ENCODE measurements at regions not wholly inside any gene's neighbourhood (a gene's known extent, or its start where the extent isn't known, plus 50 kb on each side); places are given as distances from the start of the nearest gene placed in this dataset.

- TF ChIP-seq UBTF (CRISPR knock-in tag; IDR thresholded peaks at IDR 0.05) (no peak), ZNF101 (CRISPR knock-in tag; IDR thresholded peaks at IDR 0.05; ENCODE audit: borderline replicate concordance, low read depth) (no peak), ZNF567 (CRISPR knock-in tag; IDR thresholded peaks at IDR 0.05; ENCODE audit: borderline replicate concordance) (no peak), GATAD1 (CRISPR knock-in tag; IDR thresholded peaks at IDR 0.05) (no peak), MIER3 (CRISPR knock-in tag; IDR thresholded peaks at IDR 0.05; ENCODE audit: borderline replicate concordance) (no peak), ZC3H4 (CRISPR knock-in tag; IDR thresholded peaks at IDR 0.05; ENCODE audit: borderline replicate concordance) (no peak), ZNF577 (CRISPR knock-in tag; IDR thresholded peaks at IDR 0.05; ENCODE audit: borderline replicate concordance, low read depth) (no peak), NFIC (IDR thresholded peaks at IDR 0.05; ENCODE audit: low read length) (no peak), CREBL2 (CRISPR knock-in tag; IDR thresholded peaks at IDR 0.05; ENCODE audit: borderline replicate concordance) (no peak)
These were observed 487.9 kb upstream of the NR2F2 start (continued) for GRCh38 chr15:95842576-95842975.

GRCh38 chr15:95843241-95843910 is 487.1 kb upstream of the NR2F2 start:
- H3K79me2 ChIP-seq (ENCODE audit: insufficient read depth, low read length) = no peaks in the 10 kb centered on the region
- WGBS (ENCODE audit: low lambda C conversion rate) = 15% methylated on average over 4 of the region's 5 CpGs
- no peak for FAIRE-seq
- no peaks in the 10 kb centered on the region for H3K36me3 ChIP-seq (replicated peaks in 1 of 2; ENCODE audit: control insufficient read depth in 1 of 2, insufficient read depth in 2 of 2, low read length in 2 of 2)
- no peaks in the 10 kb centered on the region for H4K20me1 ChIP-seq (ENCODE audit: insufficient read depth, low read length)
- ATAC-seq = no peak
- no peak overlapping the region for H3K27ac ChIP-seq (ENCODE audit: extremely low read length, insufficient read depth, low read length)
- H3K9me3 ChIP-seq (ENCODE audit: low read length) = no peaks in the 10 kb centered on the region
- POLR2A ChIA-PET = no interaction called here
- H2AFZ ChIP-seq (ENCODE audit: low read length) = no peak overlapping the region
- no TSS peak for BruUV-seq (replicated peaks)
- CTCF ChIA-PET (ENCODE audit: low intra/inter-chr PET ratio, low total read pairs) = no interaction called here
- no peaks in the 10 kb centered on the region for H3K27me3 ChIP-seq (ENCODE audit: control insufficient read depth in 1 of 2, insufficient read depth in 2 of 2, low read length in 2 of 2)
- no peak for DNase-seq (ENCODE audit: low spot score)
- no peak overlapping the region for H3K9ac ChIP-seq (ENCODE audit: insufficient read depth, low read depth, low read length)
- peaks cover 8% of the 10 kb centered on the region; the same call in 1 of the 2 replicates for H3K4me1 ChIP-seq (ENCODE audit: insufficient read depth, low read length)
- no peak overlapping the region for H3K4me2 ChIP-seq (ENCODE audit: low read depth, low read length)
- in situ Hi-C loops (cut with HindIII; ENCODE audit: extremely low pct_ligation_motif_present, low pct_unique_long_range_greater_than_20kb) = no loop called here
- intact Hi-C loops (cut with micrococcal nuclease; ENCODE audit: unreplicated experiment) = no loop called here
- H3K4me3 ChIP-seq (replicated peaks in 1 of 3; ENCODE audit: insufficient read depth in 1 of 3, low read depth in 2 of 3, low read length in 3 of 3) = no peak overlapping the region
- TF ChIP-seq HMG20A (CRISPR knock-in tag; IDR thresholded peaks at IDR 0.05; ENCODE audit: borderline replicate concordance) = no peak
- TF ChIP-seq DNMT3B (CRISPR knock-in tag; conservative IDR thresholded peaks at IDR 0.05) = no peak
- TF ChIP-seq MAFF (IDR thresholded peaks at IDR 0.05; ENCODE audit: low read depth, low read length) = no peak
- TF ChIP-seq ZNF264 (CRISPR knock-in tag; IDR thresholded peaks at IDR 0.05) = no peak
- TF ChIP-seq DR1 (CRISPR knock-in tag; IDR thresholded peaks at IDR 0.05) = no peak
- TF ChIP-seq ZNF337 (CRISPR knock-in tag; IDR thresholded peaks at IDR 0.05; ENCODE audit: borderline replicate concordance, low read depth) = no peak
- TF ChIP-seq SOX5 (CRISPR knock-in tag; IDR thresholded peaks at IDR 0.05; ENCODE audit: borderline replicate concordance) = no peak
- no peak for TF ChIP-seq E2F2 (CRISPR knock-in tag; IDR thresholded peaks at IDR 0.05; ENCODE audit: borderline replicate concordance)
- no peak for TF ChIP-seq ARID2 (CRISPR knock-in tag; IDR thresholded peaks at IDR 0.05; ENCODE audit: borderline replicate concordance)
- no peak for TF ChIP-seq HOXD1 (CRISPR knock-in tag; IDR thresholded peaks at IDR 0.05)
- no peak for TF ChIP-seq KLF9 (CRISPR knock-in tag; IDR thresholded peaks at IDR 0.05; ENCODE audit: low read depth)
- no peak for TF ChIP-seq RFX3 (CRISPR knock-in tag; IDR thresholded peaks at IDR 0.05)
- TF ChIP-seq ZNF569 (CRISPR knock-in tag; IDR thresholded peaks at IDR 0.05; ENCODE audit: borderline replicate concordance) = no peak
- TF ChIP-seq SRSF4 (IDR thresholded peaks at IDR 0.05; ENCODE audit: low read depth, low read length, poor library complexity, severe bottlenecking) = no peak
